Neural crest cell (in vitro differentiated cells): ENCODE measurements at regions not wholly inside any gene's neighbourhood (a gene's known extent, or its start where the extent isn't known, plus 50 kb on each side); places are given as distances from the start of the nearest gene placed in this dataset.

Source experiments
- DNase-seq: peaks from one replicate; pipeline ENCODE4 v3.0.0; 2021; ENCODE audit warnings: low read depth, mixed read lengths, low spot score
- H3K27ac Mint-ChIP-seq: one replicate; pipeline ENCODE4 v1.8.0; 2021; ENCODE audit warnings: mild to moderate bottlenecking, mixed read lengths; ENCODE audit not compliant: unreplicated experiment
- H3K27me3 Mint-ChIP-seq: 2 replicates; pipeline ENCODE4 v1.8.0; 2021; ENCODE audit warnings: low read depth, mild to moderate bottlenecking, mixed read lengths
- H3K36me3 Mint-ChIP-seq: 2 replicates; pipeline ENCODE4 v1.8.0; 2021; ENCODE audit warnings: low read depth, mild to moderate bottlenecking, mixed read lengths
- H3K4me1 Mint-ChIP-seq: 2 replicates; pipeline ENCODE4 v1.8.0; 2021; ENCODE audit warnings: mixed read lengths
- H3K4me3 Mint-ChIP-seq: one replicate; pipeline ENCODE4 v1.8.0; 2021; ENCODE audit warnings: mild to moderate bottlenecking, mixed read lengths
- H3K9me3 Mint-ChIP-seq: 2 replicates; pipeline ENCODE4 v1.8.0; 2021; ENCODE audit warnings: mixed read lengths
- TF ChIP-seq, protein P1 (sequence below): fragments of 200-600 bp; sonication (generic); conservative IDR thresholded peaks from 2 replicates; pipeline ENCODE4 v1.5.0; 2021; ENCODE audit warnings: antibody characterized with exemption, mild to moderate bottlenecking

DNA sequence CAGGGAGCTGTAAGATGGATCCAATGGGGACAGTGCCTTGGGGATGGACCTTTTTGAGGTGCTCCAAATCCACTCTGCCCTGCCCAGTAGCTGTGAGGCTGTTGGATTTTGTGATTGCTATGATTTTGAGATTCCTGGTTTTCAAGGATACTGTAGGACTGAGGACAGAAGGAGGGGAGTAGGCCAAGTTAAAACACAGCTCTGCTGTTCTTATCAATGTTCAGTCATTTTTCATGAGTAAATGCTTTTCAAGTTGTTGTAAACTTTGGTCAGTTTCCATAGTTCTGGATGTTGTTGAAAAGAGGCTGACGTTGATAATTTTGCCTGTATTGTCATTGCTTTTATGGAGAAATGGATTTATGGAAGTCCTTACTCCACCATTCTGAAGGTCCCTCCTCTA is 361.2 kb downstream of the ZNF516 start:
- Mint-ChIP-seq H3K36me3 (peaks cover 7% of the 10 kb centered on the region), H3K4me3 (no peak overlapping the region), H3K27ac (peak overlapping the region; percentile 92), H3K9me3 (peaks cover 13% of the 10 kb centered on the region), H3K4me1 (peaks cover 4% of the 10 kb centered on the region), H3K27me3 (no peaks in the 10 kb centered on the region)
- TF ChIP-seq, protein P1, sequence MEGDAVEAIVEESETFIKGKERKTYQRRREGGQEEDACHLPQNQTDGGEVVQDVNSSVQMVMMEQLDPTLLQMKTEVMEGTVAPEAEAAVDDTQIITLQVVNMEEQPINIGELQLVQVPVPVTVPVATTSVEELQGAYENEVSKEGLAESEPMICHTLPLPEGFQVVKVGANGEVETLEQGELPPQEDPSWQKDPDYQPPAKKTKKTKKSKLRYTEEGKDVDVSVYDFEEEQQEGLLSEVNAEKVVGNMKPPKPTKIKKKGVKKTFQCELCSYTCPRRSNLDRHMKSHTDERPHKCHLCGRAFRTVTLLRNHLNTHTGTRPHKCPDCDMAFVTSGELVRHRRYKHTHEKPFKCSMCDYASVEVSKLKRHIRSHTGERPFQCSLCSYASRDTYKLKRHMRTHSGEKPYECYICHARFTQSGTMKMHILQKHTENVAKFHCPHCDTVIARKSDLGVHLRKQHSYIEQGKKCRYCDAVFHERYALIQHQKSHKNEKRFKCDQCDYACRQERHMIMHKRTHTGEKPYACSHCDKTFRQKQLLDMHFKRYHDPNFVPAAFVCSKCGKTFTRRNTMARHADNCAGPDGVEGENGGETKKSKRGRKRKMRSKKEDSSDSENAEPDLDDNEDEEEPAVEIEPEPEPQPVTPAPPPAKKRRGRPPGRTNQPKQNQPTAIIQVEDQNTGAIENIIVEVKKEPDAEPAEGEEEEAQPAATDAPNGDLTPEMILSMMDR: no peak
- no peak for DNase-seq

DNA sequence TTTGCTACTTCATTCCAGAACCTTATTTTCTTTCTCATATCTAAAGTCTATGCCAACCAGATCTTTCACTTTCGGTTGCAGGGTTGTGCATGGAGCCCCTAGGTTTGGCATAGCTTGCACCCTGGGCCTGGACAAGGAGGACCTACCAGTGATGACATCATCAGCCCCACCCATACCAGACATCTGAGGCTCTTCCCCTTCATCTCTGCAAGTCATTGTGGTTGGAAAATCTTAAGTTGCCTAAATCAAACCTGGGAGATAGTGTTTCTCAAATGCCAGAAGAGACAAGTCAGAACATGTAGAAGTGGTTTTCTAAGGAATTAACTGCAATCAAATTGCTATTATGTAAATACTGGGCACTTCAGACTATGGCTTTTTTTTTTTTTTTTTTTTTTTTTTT is 363.3 kb downstream of the ZNF516 start:
- DNase-seq: no peak
- H3K27me3 Mint-ChIP-seq: no peaks in the 10 kb centered on the region
- no peak overlapping the region for H3K4me3 Mint-ChIP-seq
- peaks cover 13% of the 10 kb centered on the region for H3K9me3 Mint-ChIP-seq
- peaks cover 12% of the 10 kb centered on the region for H3K4me1 Mint-ChIP-seq
- peaks cover 7% of the 10 kb centered on the region for H3K36me3 Mint-ChIP-seq
- TF ChIP-seq, protein P1: no peak
- H3K27ac Mint-ChIP-seq: no peak overlapping the region

DNA sequence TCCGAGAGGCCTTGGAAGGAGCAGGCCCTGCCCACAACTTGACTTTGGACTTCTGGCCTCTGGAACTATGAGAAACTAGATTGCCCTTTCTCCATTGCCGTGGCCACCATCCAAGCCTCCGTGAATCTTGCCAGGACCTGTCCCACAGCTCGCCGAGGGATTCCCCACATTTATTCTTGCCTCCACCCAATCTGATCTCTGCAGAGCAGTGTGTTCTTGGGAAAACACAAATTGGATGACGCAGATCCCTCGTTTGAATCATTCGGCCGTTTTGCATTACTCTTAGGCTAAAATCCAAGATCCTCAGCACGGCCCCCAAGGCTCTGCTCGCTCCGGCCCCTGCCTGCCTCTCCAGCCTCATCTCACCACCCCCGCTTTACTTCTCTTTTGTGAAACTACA is 364.2 kb downstream of the ZNF516 start:
- no peak for DNase-seq
- Mint-ChIP-seq H3K27me3 (no peaks in the 10 kb centered on the region), H3K4me3 (no peak overlapping the region), H3K36me3 (peaks cover 7% of the 10 kb centered on the region), H3K27ac (peak overlapping the region; percentile 93), H3K4me1 (peaks cover 12% of the 10 kb centered on the region), H3K9me3 (peaks cover 13% of the 10 kb centered on the region)
- TF ChIP-seq, protein P1: no peak

- H3K36me3 Mint-ChIP-seq: peaks cover 2% of the 10 kb centered on the region
- H3K27ac Mint-ChIP-seq: no peak overlapping the region
- no peak for DNase-seq
- peaks cover 5% of the 10 kb centered on the region for H3K27me3 Mint-ChIP-seq
- no peak overlapping the region for H3K4me3 Mint-ChIP-seq
- TF ChIP-seq, protein P1: no peak
- H3K9me3 Mint-ChIP-seq: peaks cover 2% of the 10 kb centered on the region
- peaks cover 12% of the 10 kb centered on the region for H3K4me1 Mint-ChIP-seq
Observed at GRCh38 chr18:76126327-76126726, 368.7 kb downstream of the ZNF516 start.

GRCh38 chr18:76121011-76121410 is 374.0 kb downstream of the ZNF516 start:
- Mint-ChIP-seq H3K4me3 (no peak overlapping the region), H3K9me3 (no peaks in the 10 kb centered on the region), H3K36me3 (no peaks in the 10 kb centered on the region), H3K4me1 (no peaks in the 10 kb centered on the region), H3K27me3 (peaks cover 5% of the 10 kb centered on the region), H3K27ac (no peak overlapping the region)
- no peak for DNase-seq
- TF ChIP-seq, protein P1: no peak

GRCh38 chr18:76115580-76115979 is 379.5 kb downstream of the ZNF516 start:
- no peaks in the 10 kb centered on the region for H3K27me3 Mint-ChIP-seq
- no peaks in the 10 kb centered on the region for H3K4me1 Mint-ChIP-seq
- H3K4me3 Mint-ChIP-seq: no peak overlapping the region
- no peak overlapping the region for H3K27ac Mint-ChIP-seq
- TF ChIP-seq, protein P1: no peak
- no peaks in the 10 kb centered on the region for H3K36me3 Mint-ChIP-seq
- no peak for DNase-seq
- no peaks in the 10 kb centered on the region for H3K9me3 Mint-ChIP-seq
